ENCODE measurements at regions not wholly inside any gene's neighbourhood (a gene's known extent, or its start where the extent isn't known, plus 50 kb on each side); places are given as distances from the start of the nearest gene placed in this dataset.

DNA sequence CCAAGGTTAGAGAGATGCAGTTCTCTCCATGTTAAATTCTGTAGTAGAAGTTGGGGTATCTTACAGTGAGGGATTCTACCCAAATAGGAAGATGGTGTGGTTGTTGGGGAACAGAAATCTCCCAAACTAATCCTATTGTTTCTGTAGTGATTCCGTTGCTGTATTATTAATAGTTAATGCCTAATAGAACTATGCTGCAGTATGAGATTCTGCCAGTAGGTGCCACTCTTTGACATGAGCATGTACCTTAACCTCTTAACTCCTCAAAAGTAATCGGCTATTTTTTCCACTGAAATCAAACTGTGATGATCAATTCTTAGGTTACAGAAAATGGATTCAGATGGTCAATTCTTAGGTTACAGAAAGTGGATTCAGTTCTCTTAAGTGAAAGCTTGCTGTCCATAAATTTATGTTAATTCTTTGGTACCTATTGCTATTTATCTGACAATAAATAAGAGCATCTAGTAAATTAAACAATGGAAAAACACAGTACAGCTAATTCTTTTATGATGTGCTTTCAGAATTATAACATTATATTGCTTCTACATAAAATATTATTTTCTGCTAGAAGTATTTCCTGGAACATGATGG, 97.9 kb upstream of the DLX2 start:
- Histone ChIP-seq H3K9me3 (ENCODE audit: control insufficient read depth in 3 of 3, low read length in 3 of 3) (peaks cover 0 to 5% (median 4%) of the 10 kb centered on the region in 3 donors), H3K4me3 (ENCODE audit: low read length in 3 of 3) (no peak overlapping the region), H3K27ac (ENCODE audit: low read depth, low read length) (no peak overlapping the region), H3K9ac (ENCODE audit: low read depth in 1 of 3, low read length in 3 of 3) (no peak overlapping the region), H3K36me3 (ENCODE audit: control insufficient read depth in 3 of 3, insufficient read depth in 3 of 3, low read length in 3 of 3) (no peaks in the 10 kb centered on the region), H3K4me1 (ENCODE audit: control insufficient read depth in 3 of 3, insufficient read depth in 3 of 3, low read length in 3 of 3) (no peaks in the 10 kb centered on the region), H3K27me3 (ENCODE audit: control insufficient read depth in 3 of 3, insufficient read depth in 3 of 3, low read length in 3 of 3) (no peaks in the 10 kb centered on the region)

DNA sequence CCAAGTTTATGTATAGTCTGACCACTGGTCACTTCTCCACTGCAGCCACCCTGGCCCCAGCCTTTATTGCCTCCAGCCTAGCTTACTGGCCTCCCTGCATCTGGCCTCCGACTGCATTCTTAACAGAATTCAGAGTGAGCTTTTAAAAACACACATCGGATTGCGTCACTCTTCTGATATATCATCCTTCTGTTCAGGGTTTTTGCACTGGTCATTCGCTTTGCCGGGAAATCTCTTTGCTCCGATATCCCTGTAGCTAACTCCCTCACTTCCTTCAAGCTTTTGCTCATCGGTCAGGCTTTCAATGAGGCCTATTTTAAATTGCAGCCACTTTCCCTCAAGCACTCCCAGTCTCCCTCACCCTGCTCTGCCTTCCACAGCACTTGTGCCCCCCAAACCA, 101.6 kb upstream of the DLX2 start:
- peaks cover 0 to 5% (median 4%) of the 10 kb centered on the region in 3 donors for H3K9me3 ChIP-seq (ENCODE audit: control insufficient read depth in 3 of 3, low read length in 3 of 3)
- H3K27me3 ChIP-seq (ENCODE audit: control insufficient read depth in 3 of 3, insufficient read depth in 3 of 3, low read length in 3 of 3): no peaks in the 10 kb centered on the region
- H3K9ac ChIP-seq (ENCODE audit: low read depth in 1 of 3, low read length in 3 of 3): no peak overlapping the region
- H3K36me3 ChIP-seq (ENCODE audit: control insufficient read depth in 3 of 3, insufficient read depth in 3 of 3, low read length in 3 of 3): no peaks in the 10 kb centered on the region
- H3K4me3 ChIP-seq (ENCODE audit: low read length in 3 of 3): no peak overlapping the region
- H3K4me1 ChIP-seq (ENCODE audit: control insufficient read depth in 3 of 3, insufficient read depth in 3 of 3, low read length in 3 of 3): no peaks in the 10 kb centered on the region
- H3K27ac ChIP-seq (ENCODE audit: low read depth, low read length): no peak overlapping the region

DNA sequence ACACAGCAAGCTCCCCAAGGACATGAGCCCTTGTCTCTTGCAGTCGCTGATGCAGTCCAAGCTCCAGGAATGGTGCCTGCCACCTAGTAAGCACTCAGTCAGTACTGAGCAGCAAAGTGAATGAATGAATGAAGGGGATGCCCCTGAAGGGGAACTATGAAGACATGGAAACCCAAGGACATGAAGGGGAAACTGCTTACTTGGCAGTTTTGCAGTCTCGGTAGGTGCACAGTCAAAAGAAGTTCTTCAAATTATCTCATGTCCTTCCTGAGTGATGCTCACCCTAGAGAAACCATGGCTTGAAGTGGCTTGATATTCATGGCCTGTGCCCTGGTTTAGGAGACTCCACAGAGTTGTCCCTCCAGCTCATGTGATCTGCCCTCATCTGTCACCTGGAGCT, 102.1 kb upstream of the DLX2 start:
- Histone ChIP-seq H3K9me3 (ENCODE audit: control insufficient read depth in 3 of 3, low read length in 3 of 3) (peaks cover 0 to 5% (median 4%) of the 10 kb centered on the region in 3 donors), H3K27me3 (ENCODE audit: control insufficient read depth in 3 of 3, insufficient read depth in 3 of 3, low read length in 3 of 3) (no peaks in the 10 kb centered on the region), H3K4me1 (ENCODE audit: control insufficient read depth in 3 of 3, insufficient read depth in 3 of 3, low read length in 3 of 3) (no peaks in the 10 kb centered on the region), H3K36me3 (ENCODE audit: control insufficient read depth in 3 of 3, insufficient read depth in 3 of 3, low read length in 3 of 3) (no peaks in the 10 kb centered on the region), H3K4me3 (ENCODE audit: low read length in 3 of 3) (no peak overlapping the region), H3K9ac (ENCODE audit: low read depth in 1 of 3, low read length in 3 of 3) (no peak overlapping the region), H3K27ac (ENCODE audit: low read depth, low read length) (no peak overlapping the region)

DNA sequence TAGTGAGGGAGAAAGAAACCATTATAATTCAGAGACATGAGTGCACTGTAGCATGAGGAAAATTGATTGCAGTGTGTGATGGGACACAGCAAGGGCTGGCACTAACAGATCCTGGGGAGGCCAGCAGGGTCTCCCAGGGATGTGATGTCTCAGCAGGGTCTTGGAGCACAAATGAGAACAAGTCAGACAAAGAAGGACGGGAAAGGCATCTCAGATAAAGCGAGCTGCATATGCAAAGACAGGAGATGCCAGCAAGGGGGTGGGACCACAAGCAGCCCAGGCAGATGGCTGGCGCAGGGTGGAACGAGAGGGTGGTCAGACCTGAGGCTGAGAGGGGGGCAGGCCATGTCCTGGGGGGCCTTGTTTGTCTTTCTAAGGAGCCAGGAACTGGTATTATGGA, 102.6 kb upstream of the DLX2 start:
- peaks cover 0 to 3% (median 0%) of the 10 kb centered on the region in 3 donors for H3K9me3 ChIP-seq (ENCODE audit: control insufficient read depth in 3 of 3, low read length in 3 of 3)
- no peaks in the 10 kb centered on the region for H3K4me1 ChIP-seq (ENCODE audit: control insufficient read depth in 3 of 3, insufficient read depth in 3 of 3, low read length in 3 of 3)
- no peak overlapping the region for H3K27ac ChIP-seq (ENCODE audit: low read depth, low read length)
- no peaks in the 10 kb centered on the region for H3K36me3 ChIP-seq (ENCODE audit: control insufficient read depth in 3 of 3, insufficient read depth in 3 of 3, low read length in 3 of 3)
- no peak overlapping the region for H3K9ac ChIP-seq (ENCODE audit: low read depth in 1 of 3, low read length in 3 of 3)
- no peak overlapping the region for H3K4me3 ChIP-seq (ENCODE audit: low read length in 3 of 3)
- H3K27me3 ChIP-seq (ENCODE audit: control insufficient read depth in 3 of 3, insufficient read depth in 3 of 3, low read length in 3 of 3): no peaks in the 10 kb centered on the region

DNA sequence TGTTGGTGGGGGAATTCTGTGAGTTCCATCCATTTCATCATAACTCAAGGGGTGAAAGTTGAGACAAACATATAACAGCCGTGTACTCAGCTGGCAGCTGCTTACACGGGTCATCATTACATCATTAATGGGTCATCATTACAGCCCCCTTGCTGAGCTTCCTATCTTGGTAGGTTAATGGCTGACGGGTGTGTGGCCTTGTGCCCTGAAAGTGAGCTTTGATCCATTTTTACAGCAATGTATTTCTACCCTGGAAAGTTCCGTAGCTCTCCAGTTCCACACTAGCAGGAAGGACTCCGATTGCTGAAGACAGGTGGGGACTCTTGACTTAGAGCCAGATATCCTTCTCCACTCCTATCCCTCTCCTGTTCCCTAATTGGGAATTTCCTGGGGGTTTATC, 105.2 kb upstream of the DLX2 start:
- Histone ChIP-seq H3K4me1 (ENCODE audit: control insufficient read depth in 3 of 3, insufficient read depth in 3 of 3, low read length in 3 of 3) (no peaks in the 10 kb centered on the region), H3K27ac (ENCODE audit: low read depth, low read length) (no peak overlapping the region), H3K9ac (ENCODE audit: low read depth in 1 of 3, low read length in 3 of 3) (no peak overlapping the region), H3K9me3 (ENCODE audit: control insufficient read depth in 3 of 3, low read length in 3 of 3) (no peaks in the 10 kb centered on the region), H3K4me3 (ENCODE audit: low read length in 3 of 3) (no peak overlapping the region), H3K36me3 (ENCODE audit: control insufficient read depth in 3 of 3, insufficient read depth in 3 of 3, low read length in 3 of 3) (no peaks in the 10 kb centered on the region), H3K27me3 (ENCODE audit: control insufficient read depth in 3 of 3, insufficient read depth in 3 of 3, low read length in 3 of 3) (no peaks in the 10 kb centered on the region)

DNA sequence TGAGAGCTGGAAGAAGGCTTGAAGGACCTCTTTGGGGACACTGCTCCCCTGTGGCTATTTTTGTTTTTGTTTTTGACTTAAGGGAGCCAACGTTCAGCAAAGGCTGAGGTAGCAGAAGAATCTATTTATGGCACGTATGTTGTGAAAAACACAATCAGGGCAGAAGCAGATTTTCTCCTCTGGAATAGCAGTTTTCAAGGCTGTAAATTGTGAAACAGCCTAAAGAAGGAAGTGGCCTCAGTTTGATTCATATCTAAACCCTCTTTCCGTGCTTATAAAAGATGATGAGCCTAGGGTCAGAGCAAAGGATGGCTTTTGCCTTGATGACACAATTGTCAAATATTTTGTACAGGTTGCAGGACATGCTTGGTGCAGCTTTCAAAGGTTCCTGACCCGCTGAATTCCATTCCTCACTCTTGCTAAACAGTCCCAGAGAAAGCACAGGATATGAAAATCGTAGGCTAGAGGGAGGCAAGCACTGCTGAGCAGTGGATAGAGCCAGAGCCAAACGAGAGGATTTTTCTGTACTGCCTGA, 106.2 kb upstream of the DLX2 start:
- Histone ChIP-seq H3K9me3 (ENCODE audit: control insufficient read depth in 3 of 3, low read length in 3 of 3) (no peaks in the 10 kb centered on the region), H3K27ac (ENCODE audit: low read depth, low read length) (no peak overlapping the region), H3K36me3 (ENCODE audit: control insufficient read depth in 3 of 3, insufficient read depth in 3 of 3, low read length in 3 of 3) (no peaks in the 10 kb centered on the region), H3K9ac (ENCODE audit: low read depth in 1 of 3, low read length in 3 of 3) (no peak overlapping the region), H3K4me3 (ENCODE audit: low read length in 3 of 3) (no peak overlapping the region), H3K27me3 (ENCODE audit: control insufficient read depth in 3 of 3, insufficient read depth in 3 of 3, low read length in 3 of 3) (no peaks in the 10 kb centered on the region), H3K4me1 (ENCODE audit: control insufficient read depth in 3 of 3, insufficient read depth in 3 of 3, low read length in 3 of 3) (no peaks in the 10 kb centered on the region)

DNA sequence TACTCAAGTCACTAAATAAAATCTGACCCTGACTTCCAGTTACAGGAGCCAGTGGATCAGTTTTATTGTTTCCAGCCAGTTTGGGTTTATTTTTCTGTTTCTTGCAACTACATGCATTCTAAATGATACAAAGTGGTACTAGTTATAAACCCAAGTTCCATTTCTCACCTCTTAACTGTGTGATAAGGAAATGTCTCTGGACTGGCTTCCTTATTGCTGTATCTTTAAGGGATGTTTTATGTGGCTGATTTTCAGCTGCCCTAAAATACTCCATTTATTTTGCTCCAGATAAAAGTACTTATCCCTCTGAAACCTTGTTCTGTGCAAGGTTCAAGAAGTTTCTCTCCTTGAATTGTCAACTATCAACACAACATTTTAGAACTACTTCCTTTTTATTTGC, 107.9 kb upstream of the DLX2 start:
- no peaks in the 10 kb centered on the region for H3K9me3 ChIP-seq (ENCODE audit: control insufficient read depth in 3 of 3, low read length in 3 of 3)
- no peaks in the 10 kb centered on the region for H3K4me1 ChIP-seq (ENCODE audit: control insufficient read depth in 3 of 3, insufficient read depth in 3 of 3, low read length in 3 of 3)
- H3K27me3 ChIP-seq (ENCODE audit: control insufficient read depth in 3 of 3, insufficient read depth in 3 of 3, low read length in 3 of 3): no peaks in the 10 kb centered on the region
- no peak overlapping the region for H3K27ac ChIP-seq (ENCODE audit: low read depth, low read length)
- H3K9ac ChIP-seq (ENCODE audit: low read depth in 1 of 3, low read length in 3 of 3): no peak overlapping the region
- H3K4me3 ChIP-seq (ENCODE audit: low read length in 3 of 3): no peak overlapping the region
- no peaks in the 10 kb centered on the region for H3K36me3 ChIP-seq (ENCODE audit: control insufficient read depth in 3 of 3, insufficient read depth in 3 of 3, low read length in 3 of 3)

DNA sequence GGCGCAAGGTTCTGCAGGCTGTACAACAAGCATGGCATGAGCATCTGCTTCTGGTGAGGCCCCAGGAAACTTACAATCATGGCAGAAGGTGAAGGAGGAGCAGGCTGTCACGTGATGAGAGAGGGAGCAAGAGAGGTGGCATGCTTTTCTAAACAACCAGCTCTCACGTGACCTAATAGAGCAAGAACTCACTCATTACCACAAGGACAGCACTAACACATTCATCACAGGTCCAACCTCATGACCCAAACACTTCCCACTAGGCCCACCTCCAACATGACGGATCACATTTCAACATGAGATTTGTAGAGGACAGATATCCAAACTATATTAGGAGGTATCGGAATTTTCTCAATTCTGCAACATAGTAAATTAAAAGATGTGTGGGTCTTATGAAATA, 108.8 kb upstream of the DLX2 start:
- Histone ChIP-seq H3K4me3 (ENCODE audit: low read length in 3 of 3) (no peak overlapping the region), H3K9ac (ENCODE audit: low read depth in 1 of 3, low read length in 3 of 3) (no peak overlapping the region), H3K27me3 (ENCODE audit: control insufficient read depth in 3 of 3, insufficient read depth in 3 of 3, low read length in 3 of 3) (no peaks in the 10 kb centered on the region), H3K36me3 (ENCODE audit: control insufficient read depth in 3 of 3, insufficient read depth in 3 of 3, low read length in 3 of 3) (no peaks in the 10 kb centered on the region), H3K27ac (ENCODE audit: low read depth, low read length) (no peak overlapping the region), H3K9me3 (ENCODE audit: control insufficient read depth in 3 of 3, low read length in 3 of 3) (no peaks in the 10 kb centered on the region), H3K4me1 (ENCODE audit: control insufficient read depth in 3 of 3, insufficient read depth in 3 of 3, low read length in 3 of 3) (no peaks in the 10 kb centered on the region)

DNA sequence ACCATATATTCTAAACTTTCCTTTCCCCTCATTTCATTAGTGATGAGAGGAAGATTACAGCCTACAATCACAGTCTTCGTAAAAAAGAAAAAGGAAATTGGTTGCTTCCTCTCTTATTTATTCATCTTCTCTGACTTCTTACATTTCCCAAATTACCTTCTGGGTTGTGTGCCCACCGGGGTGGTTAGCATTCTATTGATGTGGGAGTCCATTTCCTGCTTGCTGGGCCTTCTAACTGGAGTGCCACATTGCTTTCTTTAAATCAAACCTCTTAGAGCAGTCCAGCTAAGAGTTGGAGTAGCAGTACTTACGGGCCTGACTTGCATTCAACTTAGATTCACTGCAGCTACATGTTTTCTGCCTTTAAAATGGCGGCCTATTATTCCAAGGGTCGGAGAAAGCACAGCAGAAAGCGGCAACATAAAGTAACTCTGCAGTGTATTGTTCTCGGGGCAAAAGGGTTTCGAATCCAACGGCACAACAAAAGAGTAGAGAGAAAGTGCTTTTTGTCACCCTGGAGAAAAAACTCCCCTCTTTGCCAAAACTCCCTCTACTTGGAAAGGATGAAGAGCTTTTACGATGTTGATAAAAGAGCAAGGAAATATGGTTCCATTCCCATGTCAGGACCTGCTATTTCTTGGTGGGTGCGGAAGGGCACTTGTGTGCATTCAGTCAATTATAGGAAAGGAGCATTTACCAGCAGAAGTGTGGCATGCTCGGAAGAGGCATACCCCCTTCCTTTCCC, 110.6 kb upstream of the DLX2 start:
- no peaks in the 10 kb centered on the region for H3K4me1 ChIP-seq (ENCODE audit: control insufficient read depth in 3 of 3, insufficient read depth in 3 of 3, low read length in 3 of 3)
- H3K9me3 ChIP-seq (ENCODE audit: control insufficient read depth in 3 of 3, low read length in 3 of 3): no peaks in the 10 kb centered on the region
- no peak overlapping the region for H3K4me3 ChIP-seq (ENCODE audit: low read length in 3 of 3)
- no peak overlapping the region for H3K9ac ChIP-seq (ENCODE audit: low read depth in 1 of 3, low read length in 3 of 3)
- H3K27ac ChIP-seq (ENCODE audit: low read depth, low read length): no peak overlapping the region
- H3K36me3 ChIP-seq (ENCODE audit: control insufficient read depth in 3 of 3, insufficient read depth in 3 of 3, low read length in 3 of 3): no peaks in the 10 kb centered on the region
- H3K27me3 ChIP-seq (ENCODE audit: control insufficient read depth in 3 of 3, insufficient read depth in 3 of 3, low read length in 3 of 3): no peaks in the 10 kb centered on the region

DNA sequence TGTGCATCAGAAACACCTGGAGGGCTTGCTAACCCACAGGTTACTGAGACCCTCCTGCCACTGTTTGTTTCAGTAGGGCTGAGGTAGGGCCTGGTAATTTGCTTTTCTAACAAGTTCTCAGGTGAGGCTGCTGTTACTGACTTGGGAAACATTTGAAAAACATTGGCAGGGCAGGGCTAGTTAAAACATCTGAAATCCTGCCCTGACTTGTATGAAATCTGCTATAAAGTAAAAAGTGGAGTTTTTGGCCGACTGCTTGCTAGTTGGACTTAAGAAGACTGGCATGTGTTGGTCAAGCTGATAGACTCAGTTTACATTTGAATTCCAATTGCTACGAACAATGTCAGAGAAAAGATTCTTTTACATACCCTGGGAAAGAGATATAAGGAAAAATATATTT, 111.6 kb upstream of the DLX2 start:
- Histone ChIP-seq H3K4me3 (ENCODE audit: low read length in 3 of 3) (no peak overlapping the region), H3K9ac (ENCODE audit: low read depth in 1 of 3, low read length in 3 of 3) (no peak overlapping the region), H3K36me3 (ENCODE audit: control insufficient read depth in 3 of 3, insufficient read depth in 3 of 3, low read length in 3 of 3) (no peaks in the 10 kb centered on the region), H3K9me3 (ENCODE audit: control insufficient read depth in 3 of 3, low read length in 3 of 3) (no peaks in the 10 kb centered on the region), H3K4me1 (ENCODE audit: control insufficient read depth in 3 of 3, insufficient read depth in 3 of 3, low read length in 3 of 3) (no peaks in the 10 kb centered on the region), H3K27me3 (ENCODE audit: control insufficient read depth in 3 of 3, insufficient read depth in 3 of 3, low read length in 3 of 3) (no peaks in the 10 kb centered on the region), H3K27ac (ENCODE audit: low read depth, low read length) (no peak overlapping the region)
